Smooth muscle cell (in vitro differentiated cells): ENCODE measurements at regions not wholly inside any gene's neighbourhood (a gene's known extent, or its start where the extent isn't known, plus 50 kb on each side); places are given as distances from the start of the nearest gene placed in this dataset.

ENCODE experiments used
- DNase-seq: peaks from one replicate; lab custom pipeline; 2025; ENCODE audit not compliant: unreplicated experiment; lab: John Stamatoyannopoulos, UW
- H2AFZ ChIP-seq: fragments of 200-600 bp; sonication (generic); 2 replicates; pipeline ENCODE4 v1.6.0; 2016; ENCODE audit warnings: antibody characterized with exemption, low read depth, mild to moderate bottlenecking
- H3F3A ChIP-seq: fragments of 200-600 bp; sonication (generic); 2 replicates; pipeline ENCODE4 v1.6.0; 2017; ENCODE audit warnings: antibody characterized with exemption, low read depth
- H3K27ac ChIP-seq: fragments of 200-600 bp; sonication (generic); 2 replicates; pipeline ENCODE4 v1.5.1; 2016; ENCODE audit warnings: low read depth, mild to moderate bottlenecking
- H3K27me3 ChIP-seq: fragments of 200-600 bp; sonication (generic); 2 replicates; pipeline ENCODE4 v1.6.1; 2016; ENCODE audit warnings: low read depth, mild to moderate bottlenecking
- H3K36me3 ChIP-seq: fragments of 200-600 bp; sonication (generic); 2 replicates; pipeline ENCODE4 v1.5.1; 2016; ENCODE audit warnings: low read depth
- H3K4me1 ChIP-seq: fragments of 200-600 bp; sonication (generic); 2 replicates; pipeline ENCODE4 v1.5.1; 2016; ENCODE audit warnings: low read depth
- H3K4me2 ChIP-seq: fragments of 200-600 bp; sonication (generic); 2 replicates; pipeline ENCODE4 v1.6.0; 2016; ENCODE audit warnings: mild to moderate bottlenecking
- H3K4me3 ChIP-seq: fragments of 200-600 bp; sonication (generic); 2 replicates; pipeline ENCODE4 v1.5.1; 2016; ENCODE audit warnings: mild to moderate bottlenecking
- H3K79me2 ChIP-seq: fragments of 200-600 bp; sonication (generic); 2 replicates; pipeline ENCODE4 v1.6.0; 2016; ENCODE audit warnings: low read depth, mild to moderate bottlenecking
- H3K9ac ChIP-seq: fragments of 200-600 bp; sonication (generic); 2 replicates; pipeline ENCODE4 v1.6.0; 2016; ENCODE audit warnings: low read depth
- H3K9me3 ChIP-seq: fragments of 200-600 bp; sonication (generic); replicated peaks from 2 replicates; pipeline ENCODE4 v1.5.1; 2016; ENCODE audit warnings: low read depth
- H4K20me1 ChIP-seq: fragments of 200-600 bp; sonication (generic); 2 replicates; pipeline ENCODE4 v1.6.0; 2016; ENCODE audit warnings: low read depth
- CTCF ChIP-seq: fragments of 200-600 bp; sonication (generic); IDR thresholded peaks from 2 replicates; pipeline ENCODE4 v1.5.1; 2017; ENCODE audit warnings: borderline replicate concordance, mild to moderate bottlenecking, antibody characterized with exemption; ENCODE audit not compliant: insufficient read depth, poor library complexity, severe bottlenecking
- WGBS: methylation state at CpG from one replicate; pipeline ENCODE4 v1.1.7; 2016; ENCODE audit warnings: low lambda C conversion rate; 5-methylcytosine and 5-hydroxymethylcytosine counted together

GRCh38 chr2:18706001-18706400, 116.6 kb upstream of the NT5C1B start:
- H3K27ac ChIP-seq = no peak overlapping the region
- H3K4me1 ChIP-seq = no peaks in the 10 kb centered on the region
- H3K79me2 ChIP-seq = no peaks in the 10 kb centered on the region
- H3K36me3 ChIP-seq = no peaks in the 10 kb centered on the region
- H3K4me3 ChIP-seq = no peak overlapping the region
- no peaks in the 10 kb centered on the region for H3K27me3 ChIP-seq
- no peak for TF ChIP-seq CTCF
- no peak overlapping the region for H3K4me2 ChIP-seq
- WGBS = 82% methylated on average over 2 of the region's 2 CpGs
- H2AFZ ChIP-seq = no peak overlapping the region
- H3K9me3 ChIP-seq = no peaks in the 10 kb centered on the region
- H4K20me1 ChIP-seq = no peaks in the 10 kb centered on the region
- H3K9ac ChIP-seq = no peak overlapping the region
- no peak for DNase-seq
- H3F3A ChIP-seq = no peaks in the 10 kb centered on the region

GRCh38 chr2:18704276-18704675, 114.9 kb upstream of the NT5C1B start:
- no peak for DNase-seq
- no peak for TF ChIP-seq CTCF
- H3K4me2 ChIP-seq = no peak overlapping the region
- no peak overlapping the region for H3K4me3 ChIP-seq
- no peaks in the 10 kb centered on the region for H3K36me3 ChIP-seq
- no peaks in the 10 kb centered on the region for H3F3A ChIP-seq
- no peak overlapping the region for H3K9ac ChIP-seq
- H2AFZ ChIP-seq = no peak overlapping the region
- no peaks in the 10 kb centered on the region for H3K27me3 ChIP-seq
- no peaks in the 10 kb centered on the region for H4K20me1 ChIP-seq
- H3K79me2 ChIP-seq = no peaks in the 10 kb centered on the region
- H3K9me3 ChIP-seq = no peaks in the 10 kb centered on the region
- H3K4me1 ChIP-seq = no peaks in the 10 kb centered on the region
- no peak overlapping the region for H3K27ac ChIP-seq
- WGBS = 78% methylated on average over 2 of the region's 2 CpGs

GRCh38 chr2:18703555-18703954, 114.2 kb upstream of the NT5C1B start:
- Histone ChIP-seq H3F3A (no peaks in the 10 kb centered on the region), H3K4me1 (no peaks in the 10 kb centered on the region), H3K4me3 (no peak overlapping the region), H3K79me2 (no peaks in the 10 kb centered on the region), H3K9me3 (no peaks in the 10 kb centered on the region), H2AFZ (no peak overlapping the region), H3K27ac (no peak overlapping the region), H3K4me2 (no peak overlapping the region), H4K20me1 (no peaks in the 10 kb centered on the region), H3K36me3 (no peaks in the 10 kb centered on the region), H3K9ac (no peak overlapping the region), H3K27me3 (no peaks in the 10 kb centered on the region)
- 42% methylated on average over 2 of the region's 2 CpGs for WGBS
- TF ChIP-seq CTCF = no peak
- no peak for DNase-seq

- Histone ChIP-seq H3K4me1 (no peaks in the 10 kb centered on the region), H3K36me3 (no peaks in the 10 kb centered on the region), H2AFZ (no peak overlapping the region), H3K27ac (no peak overlapping the region), H3K9ac (no peak overlapping the region), H3F3A (no peaks in the 10 kb centered on the region), H3K27me3 (no peaks in the 10 kb centered on the region), H3K9me3 (no peaks in the 10 kb centered on the region), H3K79me2 (no peaks in the 10 kb centered on the region), H3K4me2 (no peak overlapping the region), H4K20me1 (no peaks in the 10 kb centered on the region), H3K4me3 (no peak overlapping the region)
- no peak for DNase-seq
- no peak for TF ChIP-seq CTCF
Observed at GRCh38 chr2:18701981-18702380, 112.6 kb upstream of the NT5C1B start.
